Lower lobe of right lung (tissue), 2 donors: ENCODE measurements at regions not wholly inside any gene's neighbourhood (a gene's known extent, or its start where the extent isn't known, plus 50 kb on each side); places are given as distances from the start of the nearest gene placed in this dataset.
"Not testable (repeated sequence)": the region's sequence is repeated elsewhere in the genome, so short reads cannot be mapped to it uniquely, and the experiment has no call there.

ENCODE experiments used
- ATAC-seq, 2 donors: fragments of 200-7000 bp; cut with Tn5 transposase; one replicate each; pipeline ENCODE4 v1.9.1; 2020 to 2022; ENCODE audit warnings: mild to moderate bottlenecking in 2 of 2, moderate library complexity in 2 of 2
- DNase-seq: peaks from one replicate; pipeline ENCODE4 v3.0.0-alpha.2; 2020
- H3K27ac ChIP-seq: fragments of 200-600 bp; one replicate; pipeline ENCODE4 v1.8.0; 2022
- H3K27me3 ChIP-seq: fragments of 200-600 bp; one replicate; pipeline ENCODE4 v1.8.0; 2022; ENCODE audit warnings: low read depth
- H3K36me3 ChIP-seq: fragments of 200-600 bp; one replicate; pipeline ENCODE4 v1.8.0; 2022; ENCODE audit warnings: mild to moderate bottlenecking
- H3K4me1 ChIP-seq: fragments of 200-600 bp; one replicate; pipeline ENCODE4 v1.8.0; 2022
- H3K4me3 ChIP-seq: fragments of 200-600 bp; one replicate; pipeline ENCODE4 v1.8.0; 2022; ENCODE audit warnings: mild to moderate bottlenecking
- H3K9me3 ChIP-seq: fragments of 200-600 bp; one replicate; pipeline ENCODE4 v1.8.0; 2022
- CTCF ChIP-seq: fragments of 200-600 bp; IDR thresholded peaks from one replicate; pipeline ENCODE4 v1.8.0; 2022; ENCODE audit warnings: antibody characterized with exemption, mild to moderate bottlenecking
- intact Hi-C: fragments of 100-400 bp; cut with DNase I; formaldehyde crosslinking; loops from one replicate; pipeline ENCODE4 v1.11.0; 2022
- donor health status: DM: no; HTN: yes; CAD: no; lungs with severe emphysema.

DNA sequence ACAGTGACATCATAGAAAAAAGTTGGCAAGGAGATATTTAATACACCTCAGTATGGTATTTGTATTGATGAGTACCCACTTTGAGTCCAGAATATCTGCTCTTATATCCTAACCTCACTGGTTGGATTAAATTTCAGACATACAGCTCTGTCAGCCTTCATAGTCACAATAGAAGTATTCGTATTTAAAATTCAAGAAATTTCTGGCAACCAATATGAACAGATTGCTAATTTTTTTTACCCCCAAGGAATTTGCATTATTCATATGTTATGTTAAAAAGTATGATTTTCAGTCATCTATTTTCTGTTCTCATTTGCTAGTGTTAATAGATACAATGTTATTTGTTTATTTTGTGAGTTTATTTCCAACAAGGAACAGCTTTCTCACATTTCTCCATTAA is 1306.8 kb upstream of the NXPH2 start:
- no peak for TF ChIP-seq CTCF
- Histone ChIP-seq H3K27ac (no peak overlapping the region), H3K4me3 (no peak overlapping the region), H3K4me1 (no peaks in the 10 kb centered on the region), H3K27me3 (no peaks in the 10 kb centered on the region), H3K36me3 (no peaks in the 10 kb centered on the region), H3K9me3 (no peaks in the 10 kb centered on the region)
- intact Hi-C loops: no loop called here
- no peak for ATAC-seq
- no peak for DNase-seq

DNA sequence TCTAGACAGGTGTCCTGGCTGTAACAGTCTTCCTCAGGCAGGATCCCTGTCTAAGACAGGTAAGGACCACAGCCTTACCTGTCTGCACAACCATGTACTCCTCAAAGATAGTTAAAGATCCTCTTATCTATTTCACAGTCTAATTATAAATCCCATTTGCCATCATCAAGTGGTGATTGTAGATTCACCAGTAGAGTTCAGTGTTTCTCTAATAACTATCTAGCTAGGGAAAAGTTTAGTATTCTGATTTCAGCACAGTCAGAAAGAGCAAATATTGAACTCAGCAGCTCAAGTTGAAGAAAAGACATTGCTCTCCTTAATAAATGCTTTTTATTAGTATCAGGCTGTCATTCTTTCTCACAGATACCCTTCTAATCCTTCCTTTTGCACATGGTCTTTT is 1305.5 kb upstream of the NXPH2 start:
- ATAC-seq (no peak), DNase-seq (no peak)
- H3K4me1 ChIP-seq: no peaks in the 10 kb centered on the region
- no peak overlapping the region for H3K4me3 ChIP-seq
- no peak overlapping the region for H3K27ac ChIP-seq
- H3K27me3 ChIP-seq: no peaks in the 10 kb centered on the region
- intact Hi-C loops: no loop called here
- TF ChIP-seq CTCF: no peak
- H3K36me3 ChIP-seq: no peaks in the 10 kb centered on the region
- H3K9me3 ChIP-seq: no peaks in the 10 kb centered on the region

DNA sequence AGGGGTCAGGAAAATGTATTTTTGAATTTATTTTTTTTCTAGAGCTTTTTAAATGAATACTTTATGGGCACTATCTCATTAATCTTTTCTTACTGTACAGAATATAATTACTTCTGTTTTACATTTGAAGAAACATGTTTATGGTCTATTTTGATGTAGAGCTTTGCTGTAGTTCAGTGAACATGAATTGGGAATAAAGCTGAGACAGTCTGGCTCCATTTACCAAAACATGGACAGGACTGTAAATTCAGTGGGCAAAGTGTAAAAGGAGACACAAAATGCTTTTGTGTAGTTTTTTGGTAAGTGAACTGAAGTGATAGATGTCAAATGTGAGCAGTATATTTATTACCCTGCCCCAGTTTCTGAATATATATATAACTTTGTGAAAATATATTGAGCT is 1298.8 kb upstream of the NXPH2 start:
- H3K27ac ChIP-seq: no peak overlapping the region
- ATAC-seq (no peak), DNase-seq (no peak)
- intact Hi-C loops: no loop called here
- no peak for TF ChIP-seq CTCF
- no peaks in the 10 kb centered on the region for H3K9me3 ChIP-seq
- no peaks in the 10 kb centered on the region for H3K36me3 ChIP-seq
- H3K4me3 ChIP-seq: no peak overlapping the region
- no peaks in the 10 kb centered on the region for H3K4me1 ChIP-seq
- no peaks in the 10 kb centered on the region for H3K27me3 ChIP-seq

- ATAC-seq (no peak), DNase-seq (no peak)
- Histone ChIP-seq H3K36me3 (no peaks in the 10 kb centered on the region), H3K4me3 (no peak overlapping the region), H3K9me3 (no peaks in the 10 kb centered on the region), H3K27me3 (no peaks in the 10 kb centered on the region), H3K27ac (no peak overlapping the region), H3K4me1 (no peaks in the 10 kb centered on the region)
- intact Hi-C loops: no loop called here
- TF ChIP-seq CTCF: no peak
Observed at GRCh38 chr2:140076164-140076563, 1296.0 kb upstream of the NXPH2 start.

DNA sequence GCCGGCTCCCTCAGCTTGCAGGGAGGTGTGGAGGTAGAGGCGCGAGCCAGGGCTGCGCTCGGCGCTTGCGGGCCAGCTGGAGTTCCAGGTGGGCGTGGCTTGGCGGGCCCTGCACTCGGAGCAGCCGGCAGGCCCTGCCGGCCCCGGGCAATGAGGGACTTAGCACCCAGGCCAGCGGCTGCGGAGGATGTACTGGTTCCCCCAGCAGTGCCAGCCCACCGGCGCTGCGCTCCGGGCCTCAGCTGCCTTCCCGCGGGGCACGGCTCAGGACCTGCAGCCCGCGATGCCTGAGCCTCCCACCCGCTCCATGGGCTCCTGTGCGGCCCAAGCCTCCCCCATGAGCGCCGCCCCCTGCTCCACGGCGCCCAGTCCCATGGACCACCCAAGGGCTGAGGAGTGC is 1293.6 kb upstream of the NXPH2 start:
- H3K4me1 ChIP-seq, H3K36me3 ChIP-seq, DNase-seq, H3K27ac ChIP-seq, H3K9me3 ChIP-seq, H3K27me3 ChIP-seq, ATAC-seq, H3K4me3 ChIP-seq, intact Hi-C loops: not testable (repeated sequence)

GRCh38 chr2:140067661-140068060 is 1287.5 kb upstream of the NXPH2 start:
- Histone ChIP-seq H3K27ac (no peak overlapping the region), H3K9me3 (no peaks in the 10 kb centered on the region), H3K27me3 (no peaks in the 10 kb centered on the region), H3K36me3 (no peaks in the 10 kb centered on the region), H3K4me3 (no peak overlapping the region), H3K4me1 (no peaks in the 10 kb centered on the region)
- no peak for TF ChIP-seq CTCF
- DNase-seq: no peak
- intact Hi-C loops: no loop called here
- ATAC-seq: no peak
